Fibroblast of lung (primary cell): ENCODE measurements at regions not wholly inside any gene's neighbourhood (a gene's known extent, or its start where the extent isn't known, plus 50 kb on each side); places are given as distances from the start of the nearest gene placed in this dataset.

ENCODE experiments used
- CTCF ChIP-seq, 2 donors: IDR thresholded peaks in 1 of 2; conservative IDR thresholded peaks in 1 of 2; 1 replicate in 1 of 2; 2 replicates in 1 of 2; pipeline ENCODE4 v1.5.1; 2011 to 2012; ENCODE audit warnings: low read length in 2 of 2, control low read depth in 1 of 2, inconsistent platforms in 1 of 2, low read depth in 1 of 2, mild to moderate bottlenecking in 1 of 2
- EZH2 ChIP-seq: IDR thresholded peaks from 2 replicates; pipeline ENCODE4 v1.5.1; 2012; ENCODE audit warnings: low read length, control low read depth, mild to moderate bottlenecking; ENCODE audit errors: missing control alignments

- TF ChIP-seq CTCF (conservative IDR thresholded peaks at IDR 0.05 in 1 of 2, IDR thresholded peaks at IDR 0.05 in 1 of 2; ENCODE audit: low read depth in 1 of 2, low read length in 2 of 2): no peak
- TF ChIP-seq EZH2: no peak
Measured at GRCh38 chr3:184440151-184440550, 60.3 kb downstream of the CHRD start.
